ENCODE measurements at regions not wholly inside any gene's neighbourhood (a gene's known extent, or its start where the extent isn't known, plus 50 kb on each side); places are given as distances from the start of the nearest gene placed in this dataset.

DNA sequence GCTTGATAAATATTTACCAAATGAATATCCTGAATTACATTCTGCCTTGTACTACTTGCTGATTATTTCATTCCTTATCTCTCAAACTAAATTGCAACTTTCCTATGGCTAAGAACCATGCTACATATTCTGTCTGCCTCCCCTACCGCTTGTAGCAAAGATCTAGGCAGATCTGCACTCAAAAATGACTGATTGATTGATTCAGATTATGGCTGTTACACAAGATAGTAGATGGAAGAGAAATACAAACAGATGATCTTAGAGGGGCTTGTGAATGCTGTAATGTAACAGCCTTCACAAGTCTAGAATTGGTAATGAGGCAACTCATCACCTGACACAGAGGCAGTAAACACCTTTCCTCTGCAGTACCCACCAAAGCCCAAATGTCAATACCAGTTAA lies 446.1 kb downstream of the PRELID2 start:
- Histone ChIP-seq H3K4me3 (no peak overlapping the region), H3K27ac (replicated peaks) (no peak overlapping the region), H3K27me3 (ENCODE audit: low read depth) (no peaks in the 10 kb centered on the region), H3K9me3 (replicated peaks) (peaks cover 11% of the 10 kb centered on the region), H3K4me1 (no peaks in the 10 kb centered on the region), H3K36me3 (no peaks in the 10 kb centered on the region)
- intact Hi-C loops (cut with micrococcal nuclease), result no loop called here
- TF ChIP-seq, protein P1, sequence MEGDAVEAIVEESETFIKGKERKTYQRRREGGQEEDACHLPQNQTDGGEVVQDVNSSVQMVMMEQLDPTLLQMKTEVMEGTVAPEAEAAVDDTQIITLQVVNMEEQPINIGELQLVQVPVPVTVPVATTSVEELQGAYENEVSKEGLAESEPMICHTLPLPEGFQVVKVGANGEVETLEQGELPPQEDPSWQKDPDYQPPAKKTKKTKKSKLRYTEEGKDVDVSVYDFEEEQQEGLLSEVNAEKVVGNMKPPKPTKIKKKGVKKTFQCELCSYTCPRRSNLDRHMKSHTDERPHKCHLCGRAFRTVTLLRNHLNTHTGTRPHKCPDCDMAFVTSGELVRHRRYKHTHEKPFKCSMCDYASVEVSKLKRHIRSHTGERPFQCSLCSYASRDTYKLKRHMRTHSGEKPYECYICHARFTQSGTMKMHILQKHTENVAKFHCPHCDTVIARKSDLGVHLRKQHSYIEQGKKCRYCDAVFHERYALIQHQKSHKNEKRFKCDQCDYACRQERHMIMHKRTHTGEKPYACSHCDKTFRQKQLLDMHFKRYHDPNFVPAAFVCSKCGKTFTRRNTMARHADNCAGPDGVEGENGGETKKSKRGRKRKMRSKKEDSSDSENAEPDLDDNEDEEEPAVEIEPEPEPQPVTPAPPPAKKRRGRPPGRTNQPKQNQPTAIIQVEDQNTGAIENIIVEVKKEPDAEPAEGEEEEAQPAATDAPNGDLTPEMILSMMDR (IDR thresholded peaks at IDR 0.05; ENCODE audit: borderline replicate concordance), result no peak
- DNase-seq, result no peak

DNA sequence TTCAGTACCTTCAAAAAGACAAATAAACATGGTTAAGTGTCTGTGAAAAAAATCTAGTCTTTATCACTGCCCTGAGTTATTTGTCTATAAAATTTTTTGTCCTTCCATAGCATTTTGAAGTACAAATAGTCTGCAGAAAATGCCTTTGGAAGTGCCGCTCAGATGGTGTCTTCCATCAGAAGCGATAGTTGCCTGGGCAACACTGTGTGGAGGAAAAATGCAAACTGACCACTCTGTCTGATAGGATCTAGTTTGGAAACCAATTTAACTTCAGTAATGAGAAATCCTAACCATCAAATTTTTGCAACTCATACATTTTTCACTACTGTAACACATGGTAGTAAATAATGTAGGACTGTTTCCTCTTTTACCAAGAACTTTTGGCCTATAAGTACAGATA lies 449.9 kb downstream of the PRELID2 start:
- Histone ChIP-seq H3K27ac (replicated peaks) (no peak overlapping the region), H3K27me3 (ENCODE audit: low read depth) (no peaks in the 10 kb centered on the region), H3K4me1 (no peaks in the 10 kb centered on the region), H3K4me3 (no peak overlapping the region), H3K36me3 (peaks cover 7% of the 10 kb centered on the region), H3K9me3 (replicated peaks) (peaks cover 28% of the 10 kb centered on the region)
- TF ChIP-seq, protein P1 (IDR thresholded peaks at IDR 0.05; ENCODE audit: borderline replicate concordance), result no peak
- intact Hi-C loops (cut with micrococcal nuclease), result no loop called here
- DNase-seq, result no peak

DNA sequence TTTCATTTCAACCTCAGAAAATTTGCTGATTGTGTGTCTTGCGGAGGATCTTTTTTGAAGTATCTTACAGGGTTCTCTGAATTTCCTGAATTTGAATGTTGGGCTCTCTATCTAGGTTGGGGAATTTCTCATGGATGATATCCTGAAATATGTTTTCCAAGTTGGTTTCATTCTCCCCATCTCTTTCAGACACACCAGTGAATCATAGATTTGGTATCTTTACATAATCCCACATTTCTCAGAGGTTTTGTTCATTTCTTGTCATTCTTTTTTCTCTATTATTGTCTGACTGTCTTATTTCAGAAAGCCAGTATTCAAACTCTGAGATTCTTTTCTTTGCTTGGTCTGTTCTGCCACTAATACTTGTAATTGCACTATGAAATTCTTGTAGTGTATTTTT lies 456.9 kb downstream of the PRELID2 start:
- Histone ChIP-seq H3K27ac (replicated peaks) (no peak overlapping the region), H3K9me3 (replicated peaks) (peaks cover 72% of the 10 kb centered on the region), H3K27me3 (ENCODE audit: low read depth) (no peaks in the 10 kb centered on the region), H3K4me1 (no peaks in the 10 kb centered on the region), H3K36me3 (peaks cover 7% of the 10 kb centered on the region), H3K4me3 (no peak overlapping the region)
- no peak for DNase-seq
- intact Hi-C loops (cut with micrococcal nuclease), result no loop called here
- TF ChIP-seq, protein P1 (IDR thresholded peaks at IDR 0.05; ENCODE audit: borderline replicate concordance), result no peak

DNA sequence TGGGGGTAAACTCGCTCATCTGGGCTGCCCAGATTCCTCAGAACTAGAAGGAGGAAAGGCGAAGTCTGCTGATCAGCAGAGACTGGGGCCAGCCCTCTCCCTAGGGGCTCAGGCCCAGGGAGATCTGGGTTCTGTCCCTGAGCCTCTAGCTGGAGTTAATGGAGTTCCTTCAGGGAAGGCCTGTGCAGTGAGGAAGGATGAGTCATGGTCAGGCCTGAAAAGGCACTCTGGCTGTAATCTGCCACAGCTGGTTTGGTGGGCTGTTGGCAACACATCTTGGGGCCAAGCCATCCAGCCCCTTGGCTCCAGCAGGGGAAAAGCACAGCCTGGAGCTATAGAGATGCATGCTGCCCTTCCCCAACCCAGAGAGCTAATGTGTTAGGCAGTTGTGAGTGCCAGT lies 459.6 kb downstream of the PRELID2 start:
- Histone ChIP-seq H3K4me3 (no peak overlapping the region), H3K4me1 (no peaks in the 10 kb centered on the region), H3K9me3 (replicated peaks) (peaks cover 69% of the 10 kb centered on the region), H3K36me3 (no peaks in the 10 kb centered on the region), H3K27me3 (ENCODE audit: low read depth) (no peaks in the 10 kb centered on the region), H3K27ac (replicated peaks) (no peak overlapping the region)
- intact Hi-C loops (cut with micrococcal nuclease), result no loop called here
- TF ChIP-seq, protein P1 (IDR thresholded peaks at IDR 0.05; ENCODE audit: borderline replicate concordance), result no peak
- no peak for DNase-seq

DNA sequence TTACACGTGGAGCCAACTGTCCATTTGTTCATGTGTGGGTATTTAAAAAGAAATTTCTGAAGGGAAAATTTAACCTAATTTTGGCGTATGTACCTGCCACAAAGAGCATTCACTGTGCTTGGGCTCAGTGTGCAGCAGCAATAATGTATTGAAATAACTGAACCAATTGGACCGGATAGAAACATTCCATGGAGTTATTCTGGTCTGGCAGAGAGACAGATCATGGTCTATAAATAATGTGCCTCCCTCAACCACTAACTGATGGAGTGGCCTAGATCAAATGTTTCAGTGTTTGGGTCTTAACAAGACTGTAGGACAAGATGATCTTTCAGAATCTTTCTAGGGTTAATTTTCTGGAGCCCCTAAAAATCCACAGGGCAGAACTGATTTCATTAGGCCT lies 469.7 kb downstream of the PRELID2 start:
- H3K27me3 ChIP-seq (ENCODE audit: low read depth), result no peaks in the 10 kb centered on the region
- intact Hi-C loops (cut with micrococcal nuclease), result no loop called here

More for the DNA sequence above, 469.7 kb downstream of the PRELID2 start:
- Histone ChIP-seq H3K9me3 (replicated peaks) (peaks cover 14% of the 10 kb centered on the region), H3K4me1 (peaks cover 5% of the 10 kb centered on the region), H3K27ac (replicated peaks) (no peak overlapping the region), H3K4me3 (no peak overlapping the region), H3K36me3 (no peaks in the 10 kb centered on the region)
- no peak for DNase-seq
- TF ChIP-seq, protein P1 (IDR thresholded peaks at IDR 0.05; ENCODE audit: borderline replicate concordance), result no peak
